GM12892 (cell line): ENCODE measurements at regions not wholly inside any gene's neighbourhood (a gene's known extent, or its start where the extent isn't known, plus 50 kb on each side); places are given as distances from the start of the nearest gene placed in this dataset.
A peak's percentile ranks its signal among the peaks of the same experiment; 100 is the strongest.

Experiments
- DNase-seq: peaks from one replicate; pipeline ENCODE4 v3.0.0; 2011; ENCODE audit not compliant: insufficient read length
- FAIRE-seq: peaks from 2 replicates; lab custom pipeline; 2011; peaks lifted over from hg19 to GRCh38; lab: Jason Lieb, UNC
- POLR2A ChIP-seq: IDR thresholded peaks from 2 replicates; pipeline ENCODE4 v1.6.1; 2011; ENCODE audit warnings: low read depth, low read length, control low read depth
- POLR2AphosphoS5 ChIP-seq: IDR thresholded peaks from 2 replicates; pipeline ENCODE4 v1.6.1; 2011; ENCODE audit warnings: low read depth, low read length, control low read depth
- TAF1 ChIP-seq: IDR thresholded peaks from 2 replicates; pipeline ENCODE4 v1.6.1; 2011; ENCODE audit warnings: low read depth, mild to moderate bottlenecking, control low read depth, low read length, borderline replicate concordance

- peak; percentile 42 for FAIRE-seq
- no peak for DNase-seq
- no peak for TF ChIP-seq TAF1
- no peak for TF ChIP-seq POLR2AphosphoS5
- TF ChIP-seq POLR2A: no peak
Measured at GRCh38 chr4:121510341-121510874, 129.6 kb upstream of the QRFPR start.

DNA sequence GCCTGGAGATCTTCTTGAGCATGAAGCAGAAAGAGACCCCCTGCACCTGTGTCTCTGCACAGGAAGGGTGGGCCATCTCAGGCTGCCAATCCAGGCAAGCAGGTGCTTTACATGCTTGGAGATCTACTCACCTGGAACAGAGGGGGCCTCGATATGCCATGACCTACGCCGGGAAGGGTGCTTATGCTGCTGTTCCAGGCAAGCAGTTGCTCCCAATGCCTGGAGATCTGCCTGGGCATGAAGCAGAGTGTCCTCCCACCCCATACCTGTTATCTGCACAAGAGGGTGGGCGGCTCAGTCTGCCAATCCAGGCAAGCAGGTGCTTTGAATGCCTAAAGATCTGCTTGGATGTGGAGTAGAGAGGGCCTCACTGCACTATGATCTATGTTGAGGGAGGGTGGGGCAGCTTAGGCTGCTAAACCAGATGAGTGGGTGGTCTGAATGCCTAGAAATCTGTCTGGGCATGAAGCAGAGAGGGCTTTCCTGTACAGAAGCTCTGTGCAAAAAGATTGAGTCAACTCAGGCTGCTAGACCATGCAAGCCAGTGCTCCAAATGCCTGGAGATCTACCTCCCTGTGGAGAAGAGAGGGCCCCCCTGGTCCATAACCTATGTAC is 104.5 kb upstream of the QRFPR start:
- no peak for TF ChIP-seq POLR2AphosphoS5
- no peak for TF ChIP-seq POLR2A
- no peak for TF ChIP-seq TAF1
- FAIRE-seq (no peak), DNase-seq (no peak)

- TF ChIP-seq POLR2AphosphoS5 (no peak), POLR2A (no peak), TAF1 (no peak)
- peak; percentile 62 for FAIRE-seq
- no peak for DNase-seq
Measured at GRCh38 chr4:121484633-121485032, 103.8 kb upstream of the QRFPR start.

DNA sequence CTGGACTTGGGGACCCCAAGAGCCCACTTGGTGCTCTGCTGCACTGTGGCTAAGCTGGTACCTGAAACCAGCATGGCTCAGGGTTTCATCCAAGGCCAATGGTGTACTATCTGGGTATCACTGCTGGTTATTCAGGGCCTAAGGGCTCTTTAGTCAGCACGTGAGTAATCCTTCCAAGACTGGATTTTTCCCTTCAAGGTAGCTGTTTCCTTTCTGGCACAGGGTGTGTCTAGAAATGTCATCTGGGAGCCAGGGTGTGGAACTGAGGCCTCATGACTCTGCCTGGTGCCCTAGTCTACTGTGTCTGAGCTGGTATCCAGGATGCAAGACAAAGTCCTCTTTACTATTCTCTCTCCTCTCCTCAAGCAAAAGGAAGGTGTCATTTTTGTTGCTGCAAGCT is 99.0 kb upstream of the QRFPR start:
- DNase-seq (no peak), FAIRE-seq (no peak)
- TF ChIP-seq POLR2A: no peak
- no peak for TF ChIP-seq POLR2AphosphoS5
- TF ChIP-seq TAF1: no peak

DNA sequence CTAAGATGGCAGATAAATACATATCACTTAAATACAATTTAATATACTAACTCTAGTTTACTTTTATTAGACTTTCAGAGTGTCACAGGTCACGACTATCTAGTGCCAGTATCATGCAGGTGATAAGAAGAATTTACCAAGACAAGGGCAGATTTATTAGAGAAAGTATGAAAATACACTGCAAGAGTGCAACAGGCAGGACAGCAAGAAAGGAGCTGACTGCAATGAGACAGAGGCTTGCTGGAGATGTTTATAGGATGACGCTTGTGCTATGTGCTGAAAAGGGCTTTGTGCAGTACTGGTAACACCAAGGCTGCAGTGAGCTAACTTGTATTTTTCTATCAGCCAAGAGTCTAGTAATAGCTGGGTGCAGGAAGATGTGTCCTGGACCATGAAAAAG is 96.7 kb upstream of the QRFPR start:
- DNase-seq (no peak), FAIRE-seq (no peak)
- TF ChIP-seq POLR2A (no peak), POLR2AphosphoS5 (no peak), TAF1 (no peak)

DNA sequence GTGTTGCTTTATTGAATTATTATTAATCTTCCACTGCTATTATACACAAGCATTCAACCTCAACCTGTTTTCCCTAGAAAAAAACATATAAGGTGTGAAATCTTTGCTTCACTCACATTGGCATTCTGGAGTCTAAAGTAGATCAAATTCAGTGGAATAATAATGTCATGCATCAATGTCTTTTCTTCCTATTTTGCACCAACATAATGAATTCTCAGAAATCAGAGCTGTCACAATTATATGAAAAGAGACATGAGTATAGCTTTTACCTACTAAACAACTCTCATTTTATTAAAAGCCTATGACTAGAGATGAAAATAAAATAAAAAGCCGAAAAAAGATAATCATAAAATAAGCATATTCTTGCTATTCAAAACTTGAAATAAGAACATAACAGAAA is 96.3 kb upstream of the QRFPR start:
- no peak for TF ChIP-seq POLR2A
- TF ChIP-seq POLR2AphosphoS5: no peak
- TF ChIP-seq TAF1: no peak
- DNase-seq (no peak), FAIRE-seq (no peak)

DNA sequence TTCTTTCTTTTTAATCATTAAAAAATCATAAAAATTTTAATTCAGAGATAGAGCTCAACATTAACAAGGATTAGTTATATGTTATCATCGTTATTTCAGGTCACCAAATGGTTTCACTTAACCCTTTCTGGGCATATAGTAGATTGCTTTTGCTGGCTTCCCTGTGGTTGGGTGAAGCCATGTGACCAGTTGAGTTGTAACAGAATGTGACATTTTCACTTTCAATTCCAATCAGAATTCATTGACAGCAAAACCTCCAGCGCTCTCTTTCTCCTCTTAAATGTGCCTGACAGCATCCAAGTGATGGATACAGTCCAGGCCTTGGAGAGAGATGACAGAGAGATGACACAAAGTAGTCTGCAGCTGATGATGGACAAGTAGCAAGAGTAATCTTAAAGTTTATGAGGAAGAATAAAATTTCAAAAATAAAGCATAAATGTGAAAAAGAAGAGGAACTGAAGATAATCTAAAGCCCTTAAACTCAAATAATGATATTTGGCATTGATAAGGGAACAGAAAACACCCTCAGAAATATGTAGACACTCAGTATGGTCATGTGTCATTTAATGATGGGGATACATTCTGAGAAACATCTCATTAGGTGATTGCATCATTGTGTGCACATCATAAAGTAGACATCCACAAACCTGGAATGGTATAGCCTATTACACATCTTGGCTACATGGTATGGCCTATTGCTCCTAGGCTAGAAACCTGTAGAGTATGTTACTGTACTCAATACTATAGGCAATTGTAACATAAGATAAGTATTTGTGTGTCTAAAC is 92.3 kb upstream of the QRFPR start:
- DNase-seq (no peak), FAIRE-seq (peak; percentile 76)
- TF ChIP-seq TAF1 (no peak), POLR2AphosphoS5 (no peak), POLR2A (no peak)

DNA sequence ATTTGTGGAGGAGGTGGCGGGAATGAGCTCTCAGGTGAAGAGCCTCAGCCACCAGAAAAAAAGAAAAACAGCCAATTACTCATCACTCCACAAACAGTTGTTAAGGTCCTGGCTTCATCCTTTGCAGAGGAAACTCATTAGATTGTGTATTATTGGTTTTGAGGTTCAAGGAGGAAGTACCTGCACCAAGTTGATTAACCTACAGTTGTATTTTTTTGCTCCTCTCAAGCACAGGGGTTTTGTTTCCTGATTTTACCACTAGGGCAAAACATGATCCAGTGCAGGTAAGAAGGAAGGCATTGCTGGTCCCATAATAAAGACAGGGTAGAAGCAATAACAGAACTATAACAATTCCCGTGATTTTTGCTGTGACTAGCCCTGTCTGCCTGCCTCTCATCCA is 84.0 kb upstream of the QRFPR start:
- DNase-seq: no peak
- no peak for FAIRE-seq
- TF ChIP-seq POLR2A (no peak), TAF1 (no peak), POLR2AphosphoS5 (no peak)

DNA sequence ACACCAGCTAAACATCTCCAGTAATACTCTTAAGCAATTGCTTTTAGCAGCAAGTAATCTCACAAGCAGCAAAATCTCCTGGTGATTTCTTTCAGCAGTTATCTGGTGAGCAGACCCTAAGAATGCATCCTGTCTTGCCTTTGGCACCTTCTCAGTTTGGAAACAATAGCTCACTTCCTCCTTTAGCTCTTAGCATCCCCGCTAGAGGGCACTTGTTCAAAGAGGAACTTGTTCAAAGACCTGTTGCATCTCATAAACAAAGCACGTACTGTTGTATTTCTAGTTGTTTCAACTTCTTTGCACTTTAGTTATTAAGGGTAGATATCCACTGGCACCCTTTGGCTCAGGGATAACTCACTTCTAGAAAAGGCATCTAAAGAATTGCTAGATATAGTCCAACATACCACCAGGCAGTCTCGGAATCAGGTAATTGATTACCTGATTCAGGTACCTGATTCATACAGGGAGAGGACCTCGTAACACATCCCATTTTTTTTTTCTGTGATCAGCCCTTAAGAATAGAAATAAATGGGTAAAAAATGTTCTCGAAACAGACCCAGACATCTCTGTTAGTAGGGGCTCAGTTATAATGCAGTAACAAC is 81.9 kb upstream of the QRFPR start:
- no peak for TF ChIP-seq POLR2AphosphoS5
- TF ChIP-seq TAF1: no peak
- no peak for TF ChIP-seq POLR2A
- DNase-seq (no peak), FAIRE-seq (peak; percentile 79)

DNA sequence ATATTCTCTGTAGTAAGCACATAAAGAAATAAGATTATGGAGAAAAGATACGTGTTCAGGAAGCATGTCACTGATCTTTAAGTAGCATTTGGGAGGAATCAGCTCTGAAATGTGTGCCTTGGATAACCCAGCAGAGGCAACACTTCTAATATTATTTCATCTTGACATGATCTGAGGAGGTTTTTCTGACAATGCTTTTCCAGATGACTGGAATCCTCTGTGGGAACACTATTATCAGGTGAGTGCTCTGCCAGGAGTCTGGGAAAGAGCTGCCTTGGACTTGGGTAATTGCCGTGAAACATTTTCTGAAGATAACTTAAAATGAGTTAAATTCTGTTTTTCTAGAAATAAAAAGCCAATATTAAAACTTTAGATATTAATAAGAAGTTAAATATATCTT is 78.2 kb upstream of the QRFPR start:
- TF ChIP-seq POLR2AphosphoS5 (no peak), TAF1 (no peak)
- no peak for FAIRE-seq

DNA sequence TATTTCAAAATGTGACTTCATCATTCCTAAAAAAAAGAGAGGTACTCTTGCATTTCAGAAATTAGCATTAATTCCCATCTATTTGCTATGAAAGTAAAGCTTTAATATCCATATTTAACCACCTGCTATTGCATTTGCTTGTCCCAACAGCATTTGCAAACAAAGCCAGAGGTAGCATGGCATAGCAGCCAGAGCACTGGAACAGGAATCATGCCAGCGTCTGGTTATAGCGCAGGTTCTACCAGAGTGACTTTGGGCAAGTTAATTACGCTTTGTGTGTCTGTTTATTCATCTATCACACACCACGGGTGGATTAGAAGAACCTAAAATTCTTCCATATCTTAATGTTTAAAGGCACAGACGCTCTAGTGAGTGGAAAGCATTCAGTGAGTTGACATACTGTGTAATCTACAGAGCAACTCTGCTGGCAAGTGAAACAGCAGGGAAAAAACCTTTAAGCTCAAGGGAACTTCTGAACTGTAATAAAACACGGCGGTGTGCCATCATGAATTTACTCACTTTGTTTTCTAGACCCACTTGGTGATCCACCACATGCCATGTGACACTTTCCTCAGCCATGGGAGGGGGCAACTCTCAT is 76.6 kb upstream of the QRFPR start:
- FAIRE-seq (peak; percentile 9), DNase-seq (no peak)
- TF ChIP-seq POLR2A: no peak
- TF ChIP-seq POLR2AphosphoS5: no peak
- TF ChIP-seq TAF1: no peak

More for the DNA sequence above, 78.2 kb upstream of the QRFPR start:
- DNase-seq: no peak

DNA sequence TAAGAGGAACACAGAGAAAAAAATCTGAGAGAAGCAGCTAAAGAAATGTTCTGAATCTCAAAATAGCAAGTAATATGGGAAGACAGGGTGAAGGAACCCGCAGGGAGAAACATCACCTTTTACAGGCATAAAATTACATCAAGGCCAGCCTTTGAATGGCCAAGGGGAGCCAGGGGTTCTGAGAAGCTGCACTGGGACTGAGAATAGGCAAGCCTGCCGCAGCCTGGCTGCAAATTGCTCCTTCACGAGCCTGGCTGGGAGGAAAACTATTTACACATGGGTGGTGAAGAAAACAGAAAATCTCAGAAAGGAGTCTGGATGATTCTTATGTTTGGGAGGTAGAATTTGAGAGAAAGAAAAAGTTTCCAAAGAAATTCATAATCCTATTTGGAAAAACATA is 74.5 kb upstream of the QRFPR start:
- no peak for TF ChIP-seq POLR2AphosphoS5
- TF ChIP-seq TAF1: no peak
- TF ChIP-seq POLR2A: no peak
- FAIRE-seq: no peak
- DNase-seq: no peak
